ENCODE measurements at regions not wholly inside any gene's neighbourhood (a gene's known extent, or its start where the extent isn't known, plus 50 kb on each side); places are given as distances from the start of the nearest gene placed in this dataset.
"Not testable (repeated sequence)": the region's sequence is repeated elsewhere in the genome, so short reads cannot be mapped to it uniquely, and the experiment has no call there.

DNA sequence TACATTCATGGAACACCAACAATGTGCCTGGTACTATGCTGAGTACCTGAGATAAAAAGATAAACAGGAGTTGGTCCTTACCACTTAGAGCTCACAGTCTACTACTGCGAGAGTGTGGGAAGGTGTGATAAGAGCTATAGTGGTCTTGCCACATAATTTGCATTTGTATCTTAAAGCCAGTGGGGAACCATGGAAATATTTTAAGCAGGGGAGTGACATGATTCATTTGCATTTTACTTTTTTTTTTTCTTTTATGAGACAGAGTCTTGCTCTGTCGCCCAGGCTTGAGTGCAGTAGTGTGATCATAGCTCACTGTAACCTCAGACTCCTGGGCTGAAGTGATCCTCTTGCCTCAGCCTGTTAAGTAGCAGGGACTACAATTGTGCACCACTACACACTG, 53.6 kb downstream of the SRGAP2 start:
- not testable (repeated sequence) for H4K20me1 ChIP-seq (ENCODE audit: insufficient read depth, low read length); H3K4me2 ChIP-seq (ENCODE audit: insufficient read depth, low read length); ATAC-seq (ENCODE audit: insufficient read depth, low read depth)

DNA sequence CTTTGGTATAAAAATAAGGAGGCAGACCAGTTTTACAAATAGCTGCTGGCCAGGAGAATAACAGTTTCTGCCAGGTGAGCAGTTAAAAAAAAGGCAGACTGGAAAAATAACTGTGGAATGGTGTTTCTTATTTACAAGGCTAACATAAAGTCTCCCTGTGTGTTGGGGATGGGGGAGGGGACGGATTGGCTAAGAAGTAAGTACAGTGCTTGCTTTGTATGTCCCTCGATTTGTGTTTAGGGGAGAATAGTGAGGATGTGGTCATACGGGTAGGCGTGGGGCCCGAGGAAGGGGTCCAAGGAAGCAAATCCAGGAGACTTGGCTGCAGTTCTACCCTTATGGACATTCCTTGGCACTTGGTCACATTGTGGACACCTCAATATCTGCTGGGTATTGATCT, 58.1 kb downstream of the SRGAP2 start:
- not testable (repeated sequence) for H3K27me3 ChIP-seq (ENCODE audit: insufficient read depth, low read length, poor library complexity); H3K9ac ChIP-seq (ENCODE audit: low read depth, low read length)

More for the DNA sequence above, 53.6 kb downstream of the SRGAP2 start:
- H3K27me3 ChIP-seq (ENCODE audit: insufficient read depth, low read length, poor library complexity); DNase-seq; H3K4me1 ChIP-seq (ENCODE audit: insufficient read depth, low read length); H3K27ac ChIP-seq (ENCODE audit: low read length); H2AFZ ChIP-seq (ENCODE audit: low read depth, low read length); H3K79me2 ChIP-seq (ENCODE audit: insufficient read depth, low read length); H3K9me3 ChIP-seq (ENCODE audit: insufficient read depth, low read length, severe bottlenecking); H3K9ac ChIP-seq (ENCODE audit: low read depth, low read length); H3K4me3 ChIP-seq (ENCODE audit: low read depth in 1 of 2, low read length in 2 of 2); H3K36me3 ChIP-seq (ENCODE audit: insufficient read depth, low read length): not testable (repeated sequence)

DNA sequence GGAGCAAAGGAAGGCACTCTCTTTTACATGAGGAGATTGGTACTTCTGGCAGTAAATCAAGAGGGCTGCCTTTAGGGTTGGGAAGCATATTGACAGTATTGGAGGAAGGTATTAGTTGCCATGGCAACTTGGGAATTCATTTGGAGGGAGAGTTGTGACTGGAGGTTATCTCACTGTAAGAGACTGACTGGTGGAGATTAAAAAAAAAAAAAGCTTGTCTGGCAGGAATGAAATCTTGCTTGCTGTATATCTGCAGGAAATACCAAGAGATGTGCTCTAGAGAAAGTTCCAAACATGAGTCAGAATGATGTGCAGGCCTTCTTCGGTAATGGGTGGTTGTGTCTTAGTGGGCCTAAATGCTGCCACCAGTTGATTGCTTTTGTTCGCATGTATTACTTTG, 59.1 kb downstream of the SRGAP2 start:
- H3K9me3 ChIP-seq (ENCODE audit: insufficient read depth, low read length, severe bottlenecking); H3K27ac ChIP-seq (ENCODE audit: low read length); ATAC-seq (ENCODE audit: insufficient read depth, low read depth); H3K27me3 ChIP-seq (ENCODE audit: insufficient read depth, low read length, poor library complexity); DNase-seq; H2AFZ ChIP-seq (ENCODE audit: low read depth, low read length); H3K79me2 ChIP-seq (ENCODE audit: insufficient read depth, low read length); H3K4me1 ChIP-seq (ENCODE audit: insufficient read depth, low read length); H3K9ac ChIP-seq (ENCODE audit: low read depth, low read length); H4K20me1 ChIP-seq (ENCODE audit: insufficient read depth, low read length); H3K4me3 ChIP-seq (ENCODE audit: low read depth in 1 of 2, low read length in 2 of 2); H3K36me3 ChIP-seq (ENCODE audit: insufficient read depth, low read length); H3K4me2 ChIP-seq (ENCODE audit: insufficient read depth, low read length): not testable (repeated sequence)

More for the DNA sequence above, 58.1 kb downstream of the SRGAP2 start:
- H3K4me1 ChIP-seq (ENCODE audit: insufficient read depth, low read length); H2AFZ ChIP-seq (ENCODE audit: low read depth, low read length); H3K9me3 ChIP-seq (ENCODE audit: insufficient read depth, low read length, severe bottlenecking); ATAC-seq (ENCODE audit: insufficient read depth, low read depth); H3K79me2 ChIP-seq (ENCODE audit: insufficient read depth, low read length); H3K4me3 ChIP-seq (ENCODE audit: low read depth in 1 of 2, low read length in 2 of 2); H4K20me1 ChIP-seq (ENCODE audit: insufficient read depth, low read length); H3K27ac ChIP-seq (ENCODE audit: low read length); DNase-seq; H3K4me2 ChIP-seq (ENCODE audit: insufficient read depth, low read length); H3K36me3 ChIP-seq (ENCODE audit: insufficient read depth, low read length): not testable (repeated sequence)

DNA sequence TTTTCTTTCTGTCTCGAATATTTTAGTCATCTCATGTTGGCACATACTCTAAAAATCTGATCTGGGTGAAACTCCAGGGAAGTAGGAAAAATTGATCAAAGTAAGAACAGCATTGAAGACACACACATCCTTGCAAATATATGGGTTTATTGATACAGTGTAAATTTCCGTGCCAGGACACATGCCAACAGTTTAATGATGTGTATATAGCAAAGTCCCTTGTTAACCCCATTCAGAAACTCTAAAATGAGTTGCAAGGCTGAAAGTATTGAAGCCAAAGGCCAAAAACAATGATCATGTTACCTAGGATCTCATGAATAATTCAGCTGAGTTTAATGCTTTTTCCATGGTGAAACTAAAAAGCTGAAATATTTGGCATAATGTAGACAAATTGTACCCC, 61.6 kb downstream of the SRGAP2 start:
- not testable (repeated sequence) for H2AFZ ChIP-seq (ENCODE audit: low read depth, low read length); H3K4me1 ChIP-seq (ENCODE audit: insufficient read depth, low read length); ATAC-seq (ENCODE audit: insufficient read depth, low read depth); H3K9ac ChIP-seq (ENCODE audit: low read depth, low read length); H3K79me2 ChIP-seq (ENCODE audit: insufficient read depth, low read length); H3K27me3 ChIP-seq (ENCODE audit: insufficient read depth, low read length, poor library complexity); DNase-seq; H3K4me2 ChIP-seq (ENCODE audit: insufficient read depth, low read length); H3K9me3 ChIP-seq (ENCODE audit: insufficient read depth, low read length, severe bottlenecking); H3K36me3 ChIP-seq (ENCODE audit: insufficient read depth, low read length); H4K20me1 ChIP-seq (ENCODE audit: insufficient read depth, low read length); H3K27ac ChIP-seq (ENCODE audit: low read length); H3K4me3 ChIP-seq (ENCODE audit: low read depth in 1 of 2, low read length in 2 of 2)

DNA sequence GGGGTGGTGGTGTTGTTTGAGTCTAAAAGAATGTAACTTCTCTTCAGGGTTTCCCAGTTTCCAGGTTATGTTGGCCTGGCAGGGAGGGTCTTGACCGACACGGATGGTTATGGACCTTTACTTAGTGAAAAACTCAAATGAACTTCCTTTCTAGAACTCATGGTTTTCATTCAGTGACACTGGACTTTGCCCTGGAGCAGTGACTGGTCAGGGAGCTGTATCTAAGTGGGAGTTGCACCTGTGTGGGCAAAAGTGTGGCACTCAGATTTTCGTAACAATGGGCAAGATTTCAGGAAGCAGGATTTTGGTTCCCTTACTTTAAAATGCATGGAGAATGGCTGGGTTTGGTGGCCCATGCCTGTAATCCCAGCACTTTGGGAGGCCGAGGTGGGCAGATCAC, 67.8 kb downstream of the SRGAP2 start:
- H3K36me3 ChIP-seq (ENCODE audit: insufficient read depth, low read length); DNase-seq; H2AFZ ChIP-seq (ENCODE audit: low read depth, low read length); ATAC-seq (ENCODE audit: insufficient read depth, low read depth); H4K20me1 ChIP-seq (ENCODE audit: insufficient read depth, low read length); H3K9me3 ChIP-seq (ENCODE audit: insufficient read depth, low read length, severe bottlenecking); H3K4me2 ChIP-seq (ENCODE audit: insufficient read depth, low read length); H3K27me3 ChIP-seq (ENCODE audit: insufficient read depth, low read length, poor library complexity); H3K27ac ChIP-seq (ENCODE audit: low read length); H3K4me1 ChIP-seq (ENCODE audit: insufficient read depth, low read length); H3K79me2 ChIP-seq (ENCODE audit: insufficient read depth, low read length); H3K4me3 ChIP-seq (ENCODE audit: low read depth in 1 of 2, low read length in 2 of 2); H3K9ac ChIP-seq (ENCODE audit: low read depth, low read length): not testable (repeated sequence)

DNA sequence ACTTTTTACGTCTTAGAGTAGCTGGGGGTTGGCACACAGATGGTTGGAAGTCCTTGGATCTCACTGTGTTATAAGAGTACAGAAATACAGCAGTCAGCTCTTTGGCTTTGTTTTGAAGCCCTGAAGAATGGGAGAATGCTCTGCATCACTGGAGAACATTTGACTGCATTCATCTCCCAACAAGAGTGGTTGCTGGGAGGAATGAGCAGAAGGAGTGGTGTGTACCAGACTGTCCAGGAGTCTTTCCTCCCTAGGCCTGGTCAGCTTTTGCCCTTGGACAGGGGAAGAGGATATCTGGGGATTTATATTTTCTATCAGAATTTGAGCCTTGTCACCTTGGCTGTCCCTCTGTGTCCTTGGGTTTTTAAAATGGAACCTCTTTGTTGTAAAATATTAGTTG, 69.8 kb downstream of the SRGAP2 start:
- H3K9me3 ChIP-seq (ENCODE audit: insufficient read depth, low read length, severe bottlenecking); DNase-seq; ATAC-seq (ENCODE audit: insufficient read depth, low read depth); H2AFZ ChIP-seq (ENCODE audit: low read depth, low read length); H3K79me2 ChIP-seq (ENCODE audit: insufficient read depth, low read length); H3K4me2 ChIP-seq (ENCODE audit: insufficient read depth, low read length); H4K20me1 ChIP-seq (ENCODE audit: insufficient read depth, low read length); H3K4me1 ChIP-seq (ENCODE audit: insufficient read depth, low read length); H3K27ac ChIP-seq (ENCODE audit: low read length); H3K9ac ChIP-seq (ENCODE audit: low read depth, low read length); H3K27me3 ChIP-seq (ENCODE audit: insufficient read depth, low read length, poor library complexity); H3K4me3 ChIP-seq (ENCODE audit: low read depth in 1 of 2, low read length in 2 of 2); H3K36me3 ChIP-seq (ENCODE audit: insufficient read depth, low read length): not testable (repeated sequence)

DNA sequence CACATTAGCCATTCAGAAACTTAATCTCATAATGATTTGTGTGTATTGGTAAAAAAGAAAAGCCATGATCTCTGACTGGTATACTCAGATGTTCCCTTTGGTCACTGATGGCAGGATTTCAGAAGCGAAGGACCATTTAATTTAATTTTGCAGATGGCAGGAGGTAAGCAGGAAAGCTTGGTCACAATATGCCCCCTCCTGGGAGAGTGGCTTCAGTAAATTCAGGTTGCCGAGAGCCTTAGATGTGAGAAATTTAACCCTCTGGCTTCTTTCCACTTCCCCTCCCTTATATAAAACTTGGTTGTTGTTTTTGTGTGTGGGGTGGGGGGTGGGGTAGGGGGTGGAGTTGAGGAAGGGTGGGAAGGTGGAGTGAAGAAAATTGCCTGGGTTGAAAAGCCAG, 72.8 kb downstream of the SRGAP2 start:
- H3K4me3 ChIP-seq (ENCODE audit: low read depth in 1 of 2, low read length in 2 of 2); H3K4me2 ChIP-seq (ENCODE audit: insufficient read depth, low read length); H3K9ac ChIP-seq (ENCODE audit: low read depth, low read length); H4K20me1 ChIP-seq (ENCODE audit: insufficient read depth, low read length); H3K79me2 ChIP-seq (ENCODE audit: insufficient read depth, low read length); H3K4me1 ChIP-seq (ENCODE audit: insufficient read depth, low read length); ATAC-seq (ENCODE audit: insufficient read depth, low read depth); H3K27me3 ChIP-seq (ENCODE audit: insufficient read depth, low read length, poor library complexity); DNase-seq; H3K9me3 ChIP-seq (ENCODE audit: insufficient read depth, low read length, severe bottlenecking); H3K27ac ChIP-seq (ENCODE audit: low read length); H2AFZ ChIP-seq (ENCODE audit: low read depth, low read length); H3K36me3 ChIP-seq (ENCODE audit: insufficient read depth, low read length): not testable (repeated sequence)

DNA sequence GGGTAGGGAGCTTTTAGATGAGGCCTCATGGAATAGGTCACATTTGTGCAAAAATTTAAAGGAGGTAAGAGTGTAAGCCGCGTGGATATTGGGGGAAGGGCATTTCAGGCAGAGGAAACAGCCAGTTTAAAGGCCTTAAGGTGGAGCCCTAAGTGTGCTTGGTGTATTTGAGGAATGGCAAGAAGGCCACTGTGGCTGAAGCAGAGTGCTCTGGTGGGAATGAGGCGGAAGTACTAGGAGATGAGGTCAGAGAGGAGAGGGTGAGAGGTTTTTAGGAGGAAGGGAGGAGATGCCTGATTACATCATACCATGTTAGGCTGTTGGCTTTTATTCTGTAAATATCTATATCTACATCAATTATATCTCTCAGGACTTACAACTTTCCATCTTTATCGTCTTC, 75.3 kb downstream of the SRGAP2 start:
- ATAC-seq (ENCODE audit: insufficient read depth, low read depth); H3K4me2 ChIP-seq (ENCODE audit: insufficient read depth, low read length); H3K27me3 ChIP-seq (ENCODE audit: insufficient read depth, low read length, poor library complexity); H3K4me1 ChIP-seq (ENCODE audit: insufficient read depth, low read length); H4K20me1 ChIP-seq (ENCODE audit: insufficient read depth, low read length); H2AFZ ChIP-seq (ENCODE audit: low read depth, low read length); H3K4me3 ChIP-seq (ENCODE audit: low read depth in 1 of 2, low read length in 2 of 2); H3K79me2 ChIP-seq (ENCODE audit: insufficient read depth, low read length); H3K9me3 ChIP-seq (ENCODE audit: insufficient read depth, low read length, severe bottlenecking); H3K9ac ChIP-seq (ENCODE audit: low read depth, low read length); DNase-seq; H3K36me3 ChIP-seq (ENCODE audit: insufficient read depth, low read length); H3K27ac ChIP-seq (ENCODE audit: low read length): not testable (repeated sequence)

DNA sequence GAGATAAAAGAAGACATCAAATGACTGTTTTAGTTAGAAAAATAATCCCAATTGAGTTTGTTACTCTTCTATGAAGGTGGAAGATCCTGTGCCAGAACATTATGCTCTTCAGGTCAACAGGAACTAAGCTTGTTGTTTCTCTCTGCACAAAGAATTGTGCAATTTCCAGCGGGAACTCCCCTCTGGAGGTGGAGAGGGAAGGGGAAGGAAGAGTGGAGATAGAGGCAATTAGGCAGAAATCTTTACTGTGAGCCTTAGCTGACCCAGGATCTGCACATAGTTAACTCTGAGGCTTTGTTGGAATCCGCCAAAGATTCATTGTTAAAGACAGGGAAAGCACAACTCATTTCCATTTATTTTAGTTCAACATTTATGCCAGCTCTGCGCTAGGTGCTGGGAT, 77.3 kb downstream of the SRGAP2 start:
- not testable (repeated sequence) for H3K4me3 ChIP-seq (ENCODE audit: low read depth in 1 of 2, low read length in 2 of 2); H4K20me1 ChIP-seq (ENCODE audit: insufficient read depth, low read length); H3K36me3 ChIP-seq (ENCODE audit: insufficient read depth, low read length); H3K9ac ChIP-seq (ENCODE audit: low read depth, low read length); H3K27me3 ChIP-seq (ENCODE audit: insufficient read depth, low read length, poor library complexity); H3K4me2 ChIP-seq (ENCODE audit: insufficient read depth, low read length); H3K79me2 ChIP-seq (ENCODE audit: insufficient read depth, low read length); ATAC-seq (ENCODE audit: insufficient read depth, low read depth); DNase-seq; H3K9me3 ChIP-seq (ENCODE audit: insufficient read depth, low read length, severe bottlenecking); H2AFZ ChIP-seq (ENCODE audit: low read depth, low read length); H3K27ac ChIP-seq (ENCODE audit: low read length); H3K4me1 ChIP-seq (ENCODE audit: insufficient read depth, low read length)
